COLO668 (cell line): ENCODE measurements at regions not wholly inside any gene's neighbourhood (a gene's known extent, or its start where the extent isn't known, plus 50 kb on each side); places are given as distances from the start of the nearest gene placed in this dataset.
"Not testable (repeated sequence)": the region's sequence is repeated elsewhere in the genome, so short reads cannot be mapped to it uniquely, and the experiment has no call there.

ENCODE experiments used
- DNase-seq: peaks from one replicate; lab custom pipeline; 2025; ENCODE audit not compliant: unreplicated experiment; lab: John Stamatoyannopoulos, UW

- DNase-seq: no peak
Observed at GRCh38 chr21:19490481-19490880, 1086.9 kb upstream of the TMPRSS15 start.

GRCh38 chr21:19493437-19494241, 1090.1 kb upstream of the TMPRSS15 start:
- DNase-seq: not testable (repeated sequence)

- DNase-seq: no peak
Observed at GRCh38 chr21:19501115-19501514, 1097.5 kb upstream of the TMPRSS15 start.

- DNase-seq: no peak
Observed at GRCh38 chr21:19507682-19508260, 1104.2 kb upstream of the TMPRSS15 start.

- DNase-seq: no peak
Observed at GRCh38 chr21:19508442-19508841, 1104.9 kb upstream of the TMPRSS15 start.

GRCh38 chr21:19508844-19509243, 1105.3 kb upstream of the TMPRSS15 start:
- DNase-seq: no peak

- no peak for DNase-seq
Observed at GRCh38 chr21:19510057-19510456, 1106.5 kb upstream of the TMPRSS15 start.

- DNase-seq: no peak
Observed at GRCh38 chr21:19510653-19511052, 1107.1 kb upstream of the TMPRSS15 start.

GRCh38 chr21:19522381-19522780, 1118.8 kb upstream of the TMPRSS15 start:
- DNase-seq: no peak

GRCh38 chr21:19523061-19523460, 1119.5 kb upstream of the TMPRSS15 start:
- no peak for DNase-seq

- no peak for DNase-seq
Observed at GRCh38 chr21:19523746-19524145, 1120.2 kb upstream of the TMPRSS15 start.

- DNase-seq: no peak
Observed at GRCh38 chr21:19529031-19529430, 1125.4 kb upstream of the TMPRSS15 start.

- no peak for DNase-seq
Observed at GRCh38 chr21:19535356-19535755, 1131.8 kb upstream of the TMPRSS15 start.

- no peak for DNase-seq
Observed at GRCh38 chr21:19537116-19537515, 1133.5 kb upstream of the TMPRSS15 start.

GRCh38 chr21:19540287-19540686, 1136.7 kb upstream of the TMPRSS15 start:
- DNase-seq: no peak

- DNase-seq: no peak
Observed at GRCh38 chr21:19541602-19542001, 1138.0 kb upstream of the TMPRSS15 start.

- DNase-seq: not testable (repeated sequence)
Observed at GRCh38 chr21:19544493-19544892, 1140.9 kb upstream of the TMPRSS15 start.

GRCh38 chr21:19547951-19548840, 1144.6 kb upstream of the TMPRSS15 start:
- no peak for DNase-seq

- DNase-seq: no peak
Observed at GRCh38 chr21:19553919-19554615, 1150.5 kb upstream of the TMPRSS15 start.

- no peak for DNase-seq
Observed at GRCh38 chr21:19557046-19557445, 1153.5 kb upstream of the TMPRSS15 start.

GRCh38 chr21:19557488-19557887, 1153.9 kb upstream of the TMPRSS15 start:
- DNase-seq: no peak
